MM.1S (cell line): ENCODE measurements at regions not wholly inside any gene's neighbourhood (a gene's known extent, or its start where the extent isn't known, plus 50 kb on each side); places are given as distances from the start of the nearest gene placed in this dataset.

Source experiments
- EZH2 ChIP-seq: fragments of 300-600 bp; sonication (generic); optimal IDR thresholded peaks from 2 replicates; pipeline ENCODE3; 2017; ENCODE audit warnings: low read depth, mild to moderate bottlenecking, antibody characterized with exemption, low read length, mixed read lengths
- EZH2phosphoT487 ChIP-seq: fragments of 300-600 bp; sonication (generic); IDR thresholded peaks from 2 replicates; pipeline ENCODE4 v1.6.1; 2018; ENCODE audit warnings: antibody characterized with exemption, low read length
- TF ChIP-seq, protein P1 (sequence below): fragments of 300-600 bp; sonication (generic); IDR thresholded peaks from 2 replicates; pipeline ENCODE4 v1.5.1; 2016; ENCODE audit warnings: antibody characterized with exemption, low read length, mixed read lengths

DNA sequence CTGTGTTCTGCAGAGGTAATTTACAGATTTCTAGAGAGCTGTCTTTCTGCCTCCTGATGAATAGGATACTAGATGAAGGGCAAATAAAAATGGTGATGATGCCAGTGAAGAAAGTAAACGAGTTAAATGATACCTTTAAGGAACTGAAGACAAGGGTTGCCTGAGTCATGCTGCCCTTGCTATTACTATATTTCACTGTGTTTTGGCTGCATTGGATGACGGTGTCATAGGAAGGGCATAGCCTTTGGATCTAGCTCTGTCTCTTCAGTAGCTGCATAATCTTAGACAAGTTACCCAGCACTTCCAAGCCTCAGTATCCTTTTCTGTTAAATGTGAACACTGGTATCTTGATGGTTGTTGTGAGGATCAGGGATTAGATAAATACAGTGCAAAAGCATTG, 131.5 kb upstream of the FGGY start:
- TF ChIP-seq, protein P1, sequence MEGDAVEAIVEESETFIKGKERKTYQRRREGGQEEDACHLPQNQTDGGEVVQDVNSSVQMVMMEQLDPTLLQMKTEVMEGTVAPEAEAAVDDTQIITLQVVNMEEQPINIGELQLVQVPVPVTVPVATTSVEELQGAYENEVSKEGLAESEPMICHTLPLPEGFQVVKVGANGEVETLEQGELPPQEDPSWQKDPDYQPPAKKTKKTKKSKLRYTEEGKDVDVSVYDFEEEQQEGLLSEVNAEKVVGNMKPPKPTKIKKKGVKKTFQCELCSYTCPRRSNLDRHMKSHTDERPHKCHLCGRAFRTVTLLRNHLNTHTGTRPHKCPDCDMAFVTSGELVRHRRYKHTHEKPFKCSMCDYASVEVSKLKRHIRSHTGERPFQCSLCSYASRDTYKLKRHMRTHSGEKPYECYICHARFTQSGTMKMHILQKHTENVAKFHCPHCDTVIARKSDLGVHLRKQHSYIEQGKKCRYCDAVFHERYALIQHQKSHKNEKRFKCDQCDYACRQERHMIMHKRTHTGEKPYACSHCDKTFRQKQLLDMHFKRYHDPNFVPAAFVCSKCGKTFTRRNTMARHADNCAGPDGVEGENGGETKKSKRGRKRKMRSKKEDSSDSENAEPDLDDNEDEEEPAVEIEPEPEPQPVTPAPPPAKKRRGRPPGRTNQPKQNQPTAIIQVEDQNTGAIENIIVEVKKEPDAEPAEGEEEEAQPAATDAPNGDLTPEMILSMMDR = no peak
- no peak for TF ChIP-seq EZH2
- no peak for TF ChIP-seq EZH2phosphoT487
